ENCODE measurements at regions not wholly inside any gene's neighbourhood (a gene's known extent, or its start where the extent isn't known, plus 50 kb on each side); places are given as distances from the start of the nearest gene placed in this dataset.
A peak's percentile ranks its signal among the peaks of the same experiment; 100 is the strongest.

DNA sequence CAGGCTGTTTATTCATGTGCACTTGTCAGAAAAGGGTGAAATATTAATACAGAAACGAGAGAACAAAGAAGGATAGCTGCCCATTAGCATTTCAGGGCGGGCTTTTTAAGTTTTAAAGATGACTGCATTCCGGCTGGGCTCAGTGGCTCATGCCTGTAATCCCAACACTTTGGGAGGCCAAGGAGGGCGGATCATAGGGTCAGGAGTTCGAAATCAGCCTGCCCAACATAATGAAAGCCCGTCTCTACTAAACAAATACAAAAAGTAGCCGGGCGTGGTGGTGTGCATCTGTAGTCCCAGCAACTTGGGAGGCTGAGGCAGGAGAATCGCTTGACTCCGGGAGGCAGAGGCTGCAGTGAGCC, 130.5 kb downstream of the HFE start:
- Histone ChIP-seq H3K4me1 (peaks cover 0 to 31% (median 9%) of the 10 kb centered on the region in 12 donors), H3K36me3 (no peaks in the 10 kb centered on the region), H3K27ac (peak overlapping the region; percentile 81 to 98 (median 94)), H3K4me3 (peak overlapping the region in 11 of 12 donors; percentile 50 to 74 (median 63)), H3K27me3 (peaks cover 0 to 30% (median 0%) of the 10 kb centered on the region in 9 donors), H3K9me3 (no peaks in the 10 kb centered on the region)
- 17 to 28% (median 21%) methylated on average over 10 of the region's 10 CpGs for WGBS, 4 donors
- TF ChIP-seq POLR2A (IDR thresholded peaks at IDR 0.05) = no peak
- TF ChIP-seq, protein P1, sequence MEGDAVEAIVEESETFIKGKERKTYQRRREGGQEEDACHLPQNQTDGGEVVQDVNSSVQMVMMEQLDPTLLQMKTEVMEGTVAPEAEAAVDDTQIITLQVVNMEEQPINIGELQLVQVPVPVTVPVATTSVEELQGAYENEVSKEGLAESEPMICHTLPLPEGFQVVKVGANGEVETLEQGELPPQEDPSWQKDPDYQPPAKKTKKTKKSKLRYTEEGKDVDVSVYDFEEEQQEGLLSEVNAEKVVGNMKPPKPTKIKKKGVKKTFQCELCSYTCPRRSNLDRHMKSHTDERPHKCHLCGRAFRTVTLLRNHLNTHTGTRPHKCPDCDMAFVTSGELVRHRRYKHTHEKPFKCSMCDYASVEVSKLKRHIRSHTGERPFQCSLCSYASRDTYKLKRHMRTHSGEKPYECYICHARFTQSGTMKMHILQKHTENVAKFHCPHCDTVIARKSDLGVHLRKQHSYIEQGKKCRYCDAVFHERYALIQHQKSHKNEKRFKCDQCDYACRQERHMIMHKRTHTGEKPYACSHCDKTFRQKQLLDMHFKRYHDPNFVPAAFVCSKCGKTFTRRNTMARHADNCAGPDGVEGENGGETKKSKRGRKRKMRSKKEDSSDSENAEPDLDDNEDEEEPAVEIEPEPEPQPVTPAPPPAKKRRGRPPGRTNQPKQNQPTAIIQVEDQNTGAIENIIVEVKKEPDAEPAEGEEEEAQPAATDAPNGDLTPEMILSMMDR (IDR thresholded peaks at IDR 0.05) = no peak
- intact Hi-C loops (cut with DNase I) = loop anchor here in 1 of 10 donors (5.0 kb wide), 1 partner anchor 95 kb away; a partner anchor contains a TSS
- ATAC-seq (no peak), DNase-seq (peak in 1 of 5 donors; percentile 24)

DNA sequence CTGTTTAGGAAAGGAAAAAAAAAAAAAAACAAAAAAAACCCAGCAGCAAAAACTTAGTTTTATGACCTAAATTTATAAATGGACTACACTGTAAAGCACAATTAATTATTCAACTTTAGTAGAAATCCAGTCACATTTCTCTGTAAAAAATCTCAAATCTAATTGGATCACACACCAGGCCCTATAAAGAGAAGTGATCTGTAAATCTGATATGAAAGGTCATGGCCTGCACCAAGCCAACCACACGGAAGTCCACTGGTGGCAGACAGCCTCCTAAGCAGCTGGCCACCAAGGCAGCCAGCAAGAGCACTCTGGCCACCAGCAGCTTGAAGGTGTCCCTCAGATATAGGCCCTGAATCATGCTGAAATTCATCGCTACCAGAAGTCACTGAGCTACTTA, 131.6 kb downstream of the HFE start:
- Histone ChIP-seq H3K4me3 (no peak overlapping the region), H3K27me3 (peaks cover 0 to 31% (median 2%) of the 10 kb centered on the region in 9 donors), H3K4me1 (peaks cover 0 to 37% (median 9%) of the 10 kb centered on the region in 12 donors), H3K27ac (peak overlapping the region in 1 of 12 donors; percentile 97), H3K9me3 (no peaks in the 10 kb centered on the region), H3K36me3 (no peaks in the 10 kb centered on the region)
- no peak for ATAC-seq
- WGBS, 4 donors = 83 to 94% (median 92%) methylated on average over 2 of the region's 2 CpGs
- TF ChIP-seq POLR2A (IDR thresholded peaks at IDR 0.05) = no peak
- TF ChIP-seq, protein P1 (IDR thresholded peaks at IDR 0.05) = no peak
- intact Hi-C loops (cut with DNase I) = loop anchor here in 1 of 10 donors (5.0 kb wide), 1 partner anchor 97 kb away; a partner anchor contains a TSS
- DNase-seq = no peak

DNA sequence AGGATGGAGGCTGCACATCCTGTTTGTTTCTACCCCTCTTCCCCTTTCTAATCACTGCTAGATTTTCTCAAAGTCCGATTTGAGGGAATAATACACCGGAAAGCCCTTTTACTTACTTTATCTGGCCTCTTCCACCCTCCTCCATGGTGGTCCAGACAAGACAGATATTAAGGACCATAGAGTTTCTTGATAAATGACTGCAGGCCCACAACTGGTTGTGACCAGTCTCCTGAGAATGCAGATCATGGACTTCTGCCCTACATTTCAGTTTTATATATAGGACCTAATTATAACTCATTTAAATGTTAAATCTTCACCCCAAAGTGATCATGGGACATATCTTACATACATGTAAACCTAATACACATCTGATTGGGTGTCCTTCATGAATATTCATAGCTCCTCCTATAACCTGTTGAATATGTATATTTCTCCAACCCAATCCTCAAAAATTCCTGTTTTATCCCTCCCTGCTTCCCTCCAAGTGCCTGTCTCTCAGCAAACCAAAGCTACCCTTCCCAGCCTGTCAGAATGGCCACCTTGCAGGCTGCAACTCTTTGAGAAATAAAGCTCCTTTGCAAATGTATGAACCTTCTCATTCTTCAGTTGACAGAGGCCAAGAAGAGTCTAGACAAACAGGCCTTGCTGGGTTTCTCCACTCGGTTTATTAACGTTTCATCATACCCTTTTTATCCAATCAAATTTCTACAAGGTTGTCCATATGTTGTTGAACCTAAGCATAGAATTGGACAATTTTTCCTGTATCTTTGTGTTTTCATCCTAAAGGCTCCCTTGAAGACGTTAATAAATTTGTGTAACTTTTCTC, 133.1 kb downstream of the HFE start:
- Histone ChIP-seq H3K4me3 (no peak overlapping the region), H3K27me3 (peaks cover 0 to 25% (median 6%) of the 10 kb centered on the region in 9 donors), H3K27ac (no peak overlapping the region), H3K9me3 (peaks cover 0 to 10% (median 0%) of the 10 kb centered on the region in 12 donors), H3K36me3 (peaks cover 0 to 4% (median 0%) of the 10 kb centered on the region in 9 donors), H3K4me1 (peaks cover 0 to 32% (median 6%) of the 10 kb centered on the region in 12 donors)
- no peak for ATAC-seq
- 71 to 90% (median 84%) methylated on average over 5 of the region's 5 CpGs for WGBS, 4 donors
- intact Hi-C loops (cut with DNase I) = loop anchor here in 2 of 10 donors (10.0 kb wide), 2 partner anchors 54 to 64 kb away; a partner anchor contains a TSS
- DNase-seq = no peak
- TF ChIP-seq, protein P1 (IDR thresholded peaks at IDR 0.05) = no peak
- no peak for TF ChIP-seq POLR2A (IDR thresholded peaks at IDR 0.05)

DNA sequence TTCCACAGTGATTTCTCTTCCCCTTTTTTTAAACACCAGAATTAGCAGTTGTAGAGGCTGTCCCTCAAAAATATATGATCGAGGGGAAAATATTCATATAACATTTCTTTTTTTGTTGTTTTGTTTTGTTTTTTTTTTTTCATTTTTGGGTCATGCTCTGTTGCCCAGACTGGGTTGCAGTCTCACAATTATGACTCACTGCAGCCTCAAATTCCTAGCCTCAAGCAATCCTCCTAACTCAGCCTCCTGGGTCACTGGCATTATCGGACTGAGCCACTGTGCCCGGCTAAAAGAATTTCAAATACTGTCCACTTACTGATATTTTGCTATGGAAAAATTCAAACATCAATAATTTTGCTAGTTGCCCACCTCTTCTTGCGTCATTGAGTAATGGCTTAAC, 134.0 kb downstream of the HFE start:
- 95 to 97% (median 96%) methylated on average over 4 of the region's 4 CpGs for WGBS, 4 donors
- TF ChIP-seq, protein P1 (IDR thresholded peaks at IDR 0.05) = no peak
- TF ChIP-seq POLR2A (IDR thresholded peaks at IDR 0.05) = no peak
- no peak overlapping the region for H3K27ac ChIP-seq
- H3K36me3 ChIP-seq = peaks cover 0 to 4% (median 0%) of the 10 kb centered on the region in 9 donors
- peaks cover 0 to 13% (median 0%) of the 10 kb centered on the region in 12 donors for H3K9me3 ChIP-seq
- intact Hi-C loops (cut with DNase I) = loop anchor here in 2 of 10 donors (10.0 kb wide), 2 partner anchors 54 to 64 kb away; a partner anchor contains a TSS
- ATAC-seq = no peak
- no peak overlapping the region for H3K4me3 ChIP-seq
- peaks cover 0 to 28% (median 2%) of the 10 kb centered on the region in 12 donors for H3K4me1 ChIP-seq
- H3K27me3 ChIP-seq = peaks cover 0 to 33% (median 6%) of the 10 kb centered on the region in 9 donors
- no peak for DNase-seq
